Body of pancreas (tissue), 4 donors: ENCODE measurements at regions not wholly inside any gene's neighbourhood (a gene's known extent, or its start where the extent isn't known, plus 50 kb on each side); places are given as distances from the start of the nearest gene placed in this dataset.
A peak's percentile ranks its signal among the peaks of the same experiment; 100 is the strongest.
"Not testable (repeated sequence)": the region's sequence is repeated elsewhere in the genome, so short reads cannot be mapped to it uniquely, and the experiment has no call there.

Source experiments
- ATAC-seq: fragments of 150-250 bp; one replicate; pipeline ENCODE4 v1.9.1; 2016
- DNase-seq, 4 donors: peaks; one replicate each; pipeline ENCODE4 v3.0.0-alpha.2; 2019
- H3K27ac ChIP-seq, 4 donors: fragments of 200-600 bp; sonication (generic); 1 replicate in 3 of 4; 2 replicates in 1 of 4; pipeline versions ENCODE4 v1.5.1 to v1.6.1; 2016 to 2019; ENCODE audit warnings: mild to moderate bottlenecking in 1 of 4, mixed read lengths in 1 of 4, moderate library complexity in 1 of 4
- H3K27me3 ChIP-seq, 2 donors: fragments of 200-600 bp; sonication (generic); one replicate each; pipeline ENCODE4 v1.6.0; 2016; ENCODE audit warnings: mild to moderate bottlenecking in 1 of 2
- H3K36me3 ChIP-seq, 2 donors: fragments of 200-600 bp; sonication (generic); replicated peaks in 1 of 2; 2 replicates each; pipeline ENCODE4 v1.5.1; 2016; ENCODE audit warnings: low read depth in 2 of 2; ENCODE audit not compliant: insufficient read depth in 1 of 2
- H3K4me1 ChIP-seq: fragments of 200-600 bp; sonication (generic); one replicate; pipeline ENCODE4 v1.6.0; 2016
- H3K4me3 ChIP-seq, 2 donors: fragments of 200-600 bp; sonication (generic); 1 replicate in 1 of 2; 2 replicates in 1 of 2; pipeline ENCODE4 v1.5.1; 2016 to 2019
- H3K9me3 ChIP-seq, 3 donors: fragments of 200-600 bp; sonication (generic); 1 replicate in 2 of 3; 2 replicates in 1 of 3; pipeline ENCODE4 v1.5.1; 2016
- CTCF ChIP-seq, 7 experiments: fragments of 450-650 bp in 4 of 7; fragments of 200-600 bp in 3 of 7; sonication (generic) in 3 of 7; IDR thresholded peaks; one replicate each; pipeline ENCODE4 v1.5.1; 2016 to 2019; ENCODE audit warnings: antibody characterized with exemption in 7 of 7
- POLR2A ChIP-seq, 3 donors: fragments of 450-650 bp; IDR thresholded peaks; one replicate each; pipeline ENCODE4 v1.6.1; 2016; ENCODE audit warnings: antibody characterized with exemption in 3 of 3, mild to moderate bottlenecking in 2 of 3
- WGBS, 2 donors: methylation state at CpG; one replicate each; pipeline ENCODE4 v1.1.5; 2017; 5-methylcytosine and 5-hydroxymethylcytosine counted together
- intact Hi-C: fragments of 100-400 bp; cut with DNase I; formaldehyde crosslinking; loops from one replicate; pipeline ENCODE4 v1.15.1; 2023

GRCh38 chr14:98927986-98928385 is 344.0 kb downstream of the BCL11B start:
- no peak overlapping the region for H3K4me3 ChIP-seq
- no peak for ATAC-seq
- no peaks in the 10 kb centered on the region for H3K9me3 ChIP-seq
- DNase-seq, result peak in 1 of 4 donors; percentile 2
- WGBS, 2 donors, result 64 to 88% methylated on average over 9 of the region's 9 CpGs
- TF ChIP-seq CTCF (IDR thresholded peaks at IDR 0.05), result no peak
- no peak for TF ChIP-seq POLR2A (IDR thresholded peaks at IDR 0.05)
- H3K27ac ChIP-seq, result no peak overlapping the region
- intact Hi-C loops, result no loop called here
- H3K36me3 ChIP-seq, result no peaks in the 10 kb centered on the region
- no peaks in the 10 kb centered on the region for H3K4me1 ChIP-seq
- H3K27me3 ChIP-seq, result no peaks in the 10 kb centered on the region

- ATAC-seq (no peak), DNase-seq (no peak)
- intact Hi-C loops, result no loop called here
- TF ChIP-seq CTCF (IDR thresholded peaks at IDR 0.05), result no peak
- no peak for TF ChIP-seq POLR2A (IDR thresholded peaks at IDR 0.05)
- Histone ChIP-seq H3K36me3 (no peaks in the 10 kb centered on the region), H3K27ac (no peak overlapping the region), H3K27me3 (no peaks in the 10 kb centered on the region), H3K9me3 (no peaks in the 10 kb centered on the region), H3K4me1 (no peaks in the 10 kb centered on the region), H3K4me3 (no peak overlapping the region)
- WGBS, 2 donors, result 70 to 77% methylated on average over 8 of the region's 8 CpGs
These were observed 343.6 kb downstream of the BCL11B start for GRCh38 chr14:98928418-98928817.

- intact Hi-C loops, result no loop called here
- Histone ChIP-seq H3K4me1 (no peaks in the 10 kb centered on the region), H3K9me3 (no peaks in the 10 kb centered on the region), H3K27me3 (no peaks in the 10 kb centered on the region), H3K27ac (no peak overlapping the region), H3K4me3 (no peak overlapping the region), H3K36me3 (no peaks in the 10 kb centered on the region)
- no peak for TF ChIP-seq POLR2A (IDR thresholded peaks at IDR 0.05)
- TF ChIP-seq CTCF (IDR thresholded peaks at IDR 0.05), result no peak
- ATAC-seq, result no peak
- peak in 1 of 4 donors; percentile 5 for DNase-seq
These were observed 340.9 kb downstream of the BCL11B start for GRCh38 chr14:98931126-98931525.

GRCh38 chr14:98931911-98932310 is 340.1 kb downstream of the BCL11B start:
- no peak for TF ChIP-seq POLR2A (IDR thresholded peaks at IDR 0.05)
- no peak for TF ChIP-seq CTCF (IDR thresholded peaks at IDR 0.05)
- no peaks in the 10 kb centered on the region for H3K36me3 ChIP-seq
- H3K27me3 ChIP-seq, result no peaks in the 10 kb centered on the region
- DNase-seq (peak in 3 of 4 donors; percentile 10 to 17 (median 13)), ATAC-seq (no peak)
- 76% methylated on average over 8 of the region's 8 CpGs for WGBS, 2 donors
- no peaks in the 10 kb centered on the region for H3K4me1 ChIP-seq
- no peaks in the 10 kb centered on the region for H3K9me3 ChIP-seq
- no peak overlapping the region for H3K4me3 ChIP-seq
- H3K27ac ChIP-seq, result no peak overlapping the region
- intact Hi-C loops, result no loop called here

GRCh38 chr14:98932431-98933325 is 339.3 kb downstream of the BCL11B start:
- Histone ChIP-seq H3K4me3 (no peak overlapping the region), H3K27me3 (no peaks in the 10 kb centered on the region), H3K36me3 (no peaks in the 10 kb centered on the region), H3K27ac (no peak overlapping the region), H3K9me3 (no peaks in the 10 kb centered on the region), H3K4me1 (no peaks in the 10 kb centered on the region)
- TF ChIP-seq CTCF (IDR thresholded peaks at IDR 0.05), result no peak
- TF ChIP-seq POLR2A (IDR thresholded peaks at IDR 0.05), result no peak
- DNase-seq, result peak in 1 of 4 donors; percentile 4
- ATAC-seq, result no peak
- intact Hi-C loops, result no loop called here
- WGBS, 2 donors, result 73 to 75% methylated on average over 8 of the region's 8 CpGs

GRCh38 chr14:98934569-98934968 is 337.4 kb downstream of the BCL11B start:
- intact Hi-C loops, H3K27me3 ChIP-seq, H3K9me3 ChIP-seq, ATAC-seq, H3K4me3 ChIP-seq, H3K36me3 ChIP-seq, DNase-seq, H3K27ac ChIP-seq, H3K4me1 ChIP-seq: not testable (repeated sequence)
- 76 to 84% methylated on average over 5 of the region's 5 CpGs for WGBS, 2 donors
